PC-3 (cell line): ENCODE measurements at regions not wholly inside any gene's neighbourhood (a gene's known extent, or its start where the extent isn't known, plus 50 kb on each side); places are given as distances from the start of the nearest gene placed in this dataset.
A peak's percentile ranks its signal among the peaks of the same experiment; 100 is the strongest.

Experiments
- ATAC-seq: fragments of 200-7000 bp; cut with Tn5 transposase; 2 replicates; pipeline ENCODE4 v1.9.1; 2020; ENCODE audit warnings: mild to moderate bottlenecking, moderate library complexity
- BruUV-seq: library from RNA; stranded (reverse); fragments of 400-500 nt; replicated peaks from 2 replicates; lab custom pipeline; 2021; lab: Mats Ljungman, UMichigan
- CTCF ChIA-PET: fragments of 300-600 bp; sonication (Branson Sonifier 250); formaldehyde crosslinking; loops from one replicate; lab custom pipeline; 2022; ENCODE audit warnings: antibody characterized with exemption; lab: Charles Lee
- POLR2A ChIA-PET: fragments of 300-600 bp; sonication (Branson Sonifier 250); formaldehyde crosslinking; loops from one replicate; lab custom pipeline; 2022; ENCODE audit warnings: antibody characterized with exemption; ENCODE audit not compliant: unreplicated experiment; lab: Charles Lee
- DNase-seq: peaks from one replicate; pipeline ENCODE4 v3.0.0-alpha.2; 2015
- H2AFZ ChIP-seq: fragments of 300-600 bp; sonication (generic); 2 replicates; pipeline ENCODE4 v1.6.0; 2016; ENCODE audit warnings: antibody characterized with exemption, low read length
- H3F3A ChIP-seq: fragments of 300-600 bp; sonication (generic); one replicate; pipeline ENCODE4 v1.6.0; 2017; ENCODE audit warnings: antibody characterized with exemption, low read length, control low read depth, mild to moderate bottlenecking; ENCODE audit not compliant: unreplicated experiment
- H3K27ac ChIP-seq: fragments of 300-600 bp; sonication (generic); 2 replicates; pipeline ENCODE4 v1.5.1; 2016; ENCODE audit warnings: mild to moderate bottlenecking, low read length
- H3K27me3 ChIP-seq: fragments of 300-600 bp; sonication (generic); 2 replicates; pipeline ENCODE4 v1.6.1; 2016; ENCODE audit warnings: low read length, mixed read lengths
- H3K36me3 ChIP-seq: fragments of 300-600 bp; sonication (generic); 2 replicates; pipeline ENCODE4 v1.6.1; 2016; ENCODE audit warnings: low read depth, mixed run types, low read length, mixed read lengths
- H3K4me1 ChIP-seq: fragments of 300-600 bp; sonication (generic); 2 replicates; pipeline ENCODE4 v1.5.1; 2016; ENCODE audit warnings: low read length; ENCODE audit not compliant: insufficient read depth
- H3K4me2 ChIP-seq: fragments of 300-600 bp; sonication (generic); 2 replicates; pipeline ENCODE4 v1.6.0; 2016; ENCODE audit warnings: low read length
- H3K4me3 ChIP-seq: fragments of 300-600 bp; sonication (generic); 2 replicates; pipeline ENCODE4 v1.5.1; 2016; ENCODE audit warnings: mild to moderate bottlenecking, low read length, mixed read lengths
- H3K79me2 ChIP-seq: fragments of 300-600 bp; sonication (generic); 2 replicates; pipeline ENCODE4 v1.6.1; 2017; ENCODE audit warnings: low read length, mixed read lengths
- H3K9ac ChIP-seq: fragments of 300-600 bp; sonication (generic); 2 replicates; pipeline ENCODE4 v1.6.0; 2016; ENCODE audit warnings: mild to moderate bottlenecking, low read length
- H3K9me2 ChIP-seq: fragments of 300-600 bp; sonication (generic); replicated peaks from 2 replicates; pipeline ENCODE4 v1.6.1; 2016; ENCODE audit warnings: mixed run types, low read length, mixed read lengths
- H3K9me3 ChIP-seq: fragments of 300-600 bp; sonication (generic); 2 replicates; pipeline ENCODE4 v1.6.1; 2016; ENCODE audit warnings: low read length, mixed read lengths
- H4K20me1 ChIP-seq: fragments of 300-600 bp; sonication (generic); 2 replicates; pipeline ENCODE4 v1.6.1; 2016; ENCODE audit warnings: low read length, mixed read lengths
- CTCF ChIP-seq: fragments of 300-600 bp; sonication (generic); conservative IDR thresholded peaks from 2 replicates; pipeline ENCODE4 v1.5.1; 2017; ENCODE audit warnings: antibody characterized with exemption, low read depth, mild to moderate bottlenecking, low read length
- EZH2 ChIP-seq: fragments of 300-600 bp; sonication (generic); IDR thresholded peaks from one replicate; pipeline ENCODE4 v1.6.1; 2017; ENCODE audit warnings: antibody characterized with exemption, mild to moderate bottlenecking, low read length; ENCODE audit not compliant: unreplicated experiment
- EZH2phosphoT487 ChIP-seq: fragments of 300-600 bp; sonication (generic); IDR thresholded peaks from 2 replicates; pipeline ENCODE4 v1.6.1; 2018; ENCODE audit warnings: mild to moderate bottlenecking, antibody characterized with exemption, low read length, borderline replicate concordance
- intact Hi-C: fragments of 100-400 bp; cut with micrococcal nuclease; formaldehyde crosslinking; loops from 2 replicates; pipeline ENCODE4 v1.9.0; 2023

DNA sequence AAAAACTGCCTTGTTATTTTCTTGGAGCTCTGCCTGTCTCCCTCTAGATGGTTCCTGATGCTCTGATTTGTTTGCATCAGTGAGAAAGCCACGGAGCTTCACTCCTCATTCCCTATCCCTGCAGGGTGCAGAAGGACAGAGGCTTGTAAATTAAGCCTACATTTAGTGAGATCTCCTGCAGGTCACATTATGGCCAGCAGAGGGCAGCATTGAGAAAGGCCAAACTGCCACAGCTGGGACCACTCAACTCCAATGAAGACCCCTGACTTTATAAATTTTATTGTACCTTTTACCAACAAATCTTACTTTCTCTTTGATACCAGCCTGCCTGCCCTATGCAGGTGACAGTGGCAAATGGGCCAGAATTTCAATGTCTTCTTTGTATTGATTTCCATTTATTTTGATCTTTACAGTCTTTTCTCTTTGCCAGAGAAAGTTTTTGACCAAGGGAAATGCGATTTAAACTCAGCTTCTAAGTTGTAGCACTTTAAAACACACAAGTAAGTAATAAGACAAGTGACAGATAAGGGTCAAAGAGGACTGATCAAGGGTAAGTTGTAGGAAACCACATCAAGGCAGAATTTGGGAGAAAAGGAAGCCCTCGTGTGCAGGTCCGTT, 1029.1 kb upstream of the KLHL29 start:
- CTCF ChIA-PET = no interaction called here

DNA sequence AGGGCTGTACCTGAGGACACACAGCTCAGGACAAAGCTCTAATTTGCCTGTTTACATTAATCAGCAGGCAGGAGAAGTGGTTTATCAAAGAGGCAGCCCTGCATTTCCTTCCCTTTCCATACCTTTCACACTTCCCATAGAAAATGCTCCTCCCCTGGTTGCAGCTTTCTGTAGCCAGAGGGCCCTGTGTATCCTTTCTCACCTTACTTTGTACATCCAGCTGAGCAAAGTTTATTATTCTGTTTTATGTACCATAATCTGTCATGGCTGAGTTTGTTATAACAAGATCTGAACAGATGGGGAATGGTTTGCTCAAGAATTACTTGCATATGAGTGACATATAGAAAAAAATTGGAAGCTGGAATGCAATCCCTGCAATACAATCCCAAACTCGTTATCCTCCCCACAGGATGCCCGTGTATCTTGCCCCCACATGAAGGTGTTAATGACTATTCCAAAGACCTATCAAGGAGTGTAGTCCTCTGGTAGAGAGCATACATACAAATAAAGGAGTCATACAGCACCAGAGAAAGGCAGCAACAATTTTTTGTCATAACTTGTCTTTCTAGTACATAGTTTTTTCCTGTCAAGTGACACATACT, 1025.8 kb upstream of the KLHL29 start:
- BruUV-seq = no TSS peak
- Histone ChIP-seq H3K4me1 (no peaks in the 10 kb centered on the region), H3F3A (no peaks in the 10 kb centered on the region), H3K79me2 (no peaks in the 10 kb centered on the region), H3K9ac (no peak overlapping the region), H3K4me3 (no peak overlapping the region), H3K27me3 (no peaks in the 10 kb centered on the region), H2AFZ (no peak overlapping the region), H3K36me3 (no peaks in the 10 kb centered on the region), H3K9me3 (no peaks in the 10 kb centered on the region; the same call in 1 of the 2 replicates), H3K9me2 (no peaks in the 10 kb centered on the region), H3K4me2 (no peak overlapping the region), H3K27ac (no peak overlapping the region), H4K20me1 (no peaks in the 10 kb centered on the region)
- intact Hi-C loops = no loop called here
- POLR2A ChIA-PET = no interaction called here
- CTCF ChIA-PET = no interaction called here
- ATAC-seq (no peak), DNase-seq (no peak)
- no peak for TF ChIP-seq EZH2phosphoT487
- no peak for TF ChIP-seq EZH2
- no peak for TF ChIP-seq CTCF

More for the DNA sequence above, 1029.1 kb upstream of the KLHL29 start:
- Histone ChIP-seq H3K4me2 (no peak overlapping the region), H3K9ac (no peak overlapping the region), H3K27me3 (no peaks in the 10 kb centered on the region), H3K36me3 (no peaks in the 10 kb centered on the region), H3K4me1 (no peaks in the 10 kb centered on the region), H3K9me3 (no peaks in the 10 kb centered on the region; the same call in 1 of the 2 replicates), H4K20me1 (no peaks in the 10 kb centered on the region), H3K9me2 (no peaks in the 10 kb centered on the region), H2AFZ (no peak overlapping the region), H3K4me3 (no peak overlapping the region), H3F3A (no peaks in the 10 kb centered on the region), H3K79me2 (no peaks in the 10 kb centered on the region), H3K27ac (no peak overlapping the region)
- ATAC-seq = no peak
- no TSS peak for BruUV-seq
- intact Hi-C loops = no loop called here
- DNase-seq = peak; percentile 41
- POLR2A ChIA-PET = no interaction called here
- TF ChIP-seq EZH2phosphoT487 (no peak), CTCF (peak; percentile 83)

GRCh38 chr2:22360735-22361374, 1024.1 kb upstream of the KLHL29 start:
- Histone ChIP-seq H3F3A (no peaks in the 10 kb centered on the region), H2AFZ (no peak overlapping the region), H3K79me2 (no peaks in the 10 kb centered on the region), H3K4me2 (no peak overlapping the region), H3K9me3 (no peaks in the 10 kb centered on the region; the same call in 1 of the 2 replicates), H3K27me3 (no peaks in the 10 kb centered on the region), H3K36me3 (no peaks in the 10 kb centered on the region), H3K27ac (no peak overlapping the region), H4K20me1 (no peaks in the 10 kb centered on the region), H3K9me2 (no peaks in the 10 kb centered on the region), H3K4me3 (no peak overlapping the region), H3K4me1 (no peaks in the 10 kb centered on the region), H3K9ac (no peak overlapping the region)
- ChIA-PET POLR2A (no interaction called here), CTCF (no interaction called here)
- no peak for ATAC-seq
- DNase-seq = no peak
- BruUV-seq = no TSS peak
- TF ChIP-seq EZH2phosphoT487 (no peak), CTCF (no peak), EZH2 (no peak)
- intact Hi-C loops = no loop called here
